Fibroblast of peridontal ligament (primary cell): ENCODE measurements at regions not wholly inside any gene's neighbourhood (a gene's known extent, or its start where the extent isn't known, plus 50 kb on each side); places are given as distances from the start of the nearest gene placed in this dataset.

Experiments used
- DNase-seq: peaks from one replicate; pipeline ENCODE4 v3.0.0-alpha.2; 2010; ENCODE audit errors: extremely low read depth

GRCh38 chr3:102081572-102082289 lies 232.4 kb downstream of the NFKBIZ start:
- no peak for DNase-seq

GRCh38 chr3:102083473-102083872 lies 234.2 kb downstream of the NFKBIZ start:
- no peak for DNase-seq

GRCh38 chr3:102084006-102084405 lies 234.7 kb downstream of the NFKBIZ start:
- peak; percentile 52 for DNase-seq

- DNase-seq: no peak
Measured at GRCh38 chr3:102084704-102085103, 235.4 kb downstream of the NFKBIZ start.

DNA sequence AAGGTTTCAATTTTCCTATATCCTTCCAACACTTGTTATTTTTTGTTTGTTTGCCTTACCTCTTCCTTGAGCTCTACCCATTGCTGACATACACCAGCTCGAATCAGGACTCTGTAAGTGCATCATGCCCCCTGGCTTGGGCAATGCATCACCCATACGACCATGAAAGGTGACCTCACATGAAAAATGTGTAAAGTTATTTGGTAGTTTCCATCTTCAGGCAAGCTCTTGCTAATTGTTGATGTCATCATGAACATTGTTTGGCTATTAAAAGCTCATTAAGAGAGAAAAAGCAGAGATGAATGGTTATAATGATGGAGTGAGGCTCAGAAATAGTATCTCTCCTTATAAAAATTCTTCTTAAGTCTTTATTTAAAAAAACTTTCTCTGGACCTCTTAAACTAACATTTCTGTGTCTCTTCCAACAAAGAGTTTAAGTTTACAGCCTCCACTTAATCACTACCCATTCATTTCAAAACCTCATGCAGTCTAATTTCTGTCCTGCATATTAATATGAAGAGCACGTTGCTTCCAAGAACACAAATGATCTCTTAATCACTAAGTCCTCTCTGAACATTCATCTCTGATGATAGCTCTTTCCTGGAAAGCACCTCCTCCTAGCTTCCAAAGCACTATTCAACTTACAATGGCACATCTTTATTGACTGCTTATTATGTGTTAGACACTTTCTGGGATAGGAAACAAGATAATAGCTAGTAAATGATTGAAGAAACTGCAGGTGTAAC lies 236.3 kb downstream of the NFKBIZ start:
- no peak for DNase-seq

GRCh38 chr3:102087236-102087635 lies 237.9 kb downstream of the NFKBIZ start:
- no peak for DNase-seq

GRCh38 chr3:102089239-102089638 lies 239.9 kb downstream of the NFKBIZ start:
- no peak for DNase-seq

DNA sequence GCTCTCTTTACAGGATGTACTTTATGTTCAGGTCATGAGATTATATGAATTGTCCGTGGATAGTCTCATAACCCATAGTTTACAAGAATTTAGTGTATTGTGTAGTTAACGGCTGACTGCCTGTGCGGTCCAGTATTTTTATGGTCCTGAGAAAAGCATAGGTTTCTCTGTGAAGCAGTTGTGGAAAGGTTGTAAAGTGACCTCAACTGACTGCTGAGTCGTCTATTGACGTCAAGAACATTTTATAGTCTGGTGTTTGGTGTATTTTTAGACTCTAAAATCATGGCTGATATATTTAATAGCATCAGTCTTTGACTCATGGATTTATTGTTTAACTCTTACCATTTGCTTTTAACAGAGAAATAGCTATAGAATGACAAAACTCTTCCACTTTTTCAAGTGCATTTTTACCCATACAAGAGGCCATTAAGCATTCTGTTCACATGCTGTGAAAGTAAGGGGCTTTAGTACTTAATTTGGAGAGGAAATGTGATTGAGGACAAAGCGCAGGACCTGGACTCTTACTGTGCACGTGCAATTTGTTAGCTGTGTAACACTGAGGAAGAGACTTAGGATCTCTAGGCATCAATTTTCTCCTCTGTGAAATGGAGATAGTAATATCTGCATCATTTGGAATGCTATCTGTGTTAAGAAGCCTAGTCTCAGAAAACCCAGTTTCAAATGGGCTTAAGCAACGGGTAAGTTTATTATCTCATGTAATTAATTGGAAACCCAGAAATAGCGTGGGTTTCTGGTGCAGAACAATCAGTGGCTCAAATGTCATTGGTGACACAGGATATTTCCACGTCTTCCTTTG lies 240.8 kb downstream of the NFKBIZ start:
- DNase-seq: peak; percentile 45

DNA sequence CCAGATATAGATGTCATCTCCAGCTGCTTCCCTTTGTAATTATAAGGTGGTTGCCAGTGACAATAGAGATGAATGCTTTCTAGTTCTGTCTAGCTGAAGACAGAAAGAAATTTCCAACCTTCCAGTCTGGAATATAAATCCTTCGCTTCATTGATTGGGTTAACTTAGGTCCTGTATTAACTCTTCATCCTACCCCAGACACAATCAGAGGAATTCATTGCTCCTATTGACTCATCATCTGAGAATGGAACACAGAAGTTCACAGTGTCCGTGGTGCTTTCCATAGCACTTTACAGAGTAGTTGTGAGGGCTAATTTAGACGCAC lies 241.4 kb downstream of the NFKBIZ start:
- DNase-seq: no peak

- DNase-seq: no peak
Measured at GRCh38 chr3:102091358-102091757, 242.0 kb downstream of the NFKBIZ start.

DNA sequence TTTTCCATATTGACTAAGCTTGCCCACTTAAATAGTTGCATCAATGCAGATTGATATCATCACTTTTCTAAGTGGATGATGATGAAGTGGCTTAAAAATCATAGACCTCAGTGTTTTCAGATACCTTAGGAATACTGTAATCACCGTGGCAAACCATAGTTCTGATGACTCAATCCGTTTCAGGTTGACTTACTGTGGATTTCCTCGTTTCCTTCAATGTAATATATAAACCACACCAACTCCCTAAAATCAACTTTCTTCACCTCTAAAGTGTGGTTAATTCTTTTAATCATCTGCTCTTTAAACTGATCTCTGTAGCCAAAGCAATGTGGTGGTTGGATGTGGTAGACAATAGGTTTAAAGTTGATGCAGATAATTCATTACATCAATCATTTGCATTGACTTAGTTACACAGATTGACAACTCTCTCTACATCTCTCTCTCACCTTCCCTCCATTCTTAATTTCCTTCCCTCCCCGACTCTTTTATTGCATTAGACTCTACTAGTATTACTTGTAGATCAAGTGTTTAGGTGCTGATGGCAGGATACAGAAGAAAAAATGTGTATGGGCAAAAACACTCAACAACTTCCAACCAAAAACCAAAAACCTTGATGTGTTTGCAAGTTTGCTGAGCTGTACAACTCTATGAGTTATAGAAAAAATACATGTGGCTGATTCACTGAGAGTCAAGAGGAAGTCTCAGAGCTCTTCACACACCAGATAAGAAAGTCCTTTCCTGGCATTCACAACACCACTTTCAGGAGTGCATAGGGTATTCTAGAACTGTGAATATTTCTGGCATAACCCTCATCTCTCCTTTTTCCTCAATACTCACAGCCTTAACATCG lies 243.5 kb downstream of the NFKBIZ start:
- peak; percentile 33 for DNase-seq

DNA sequence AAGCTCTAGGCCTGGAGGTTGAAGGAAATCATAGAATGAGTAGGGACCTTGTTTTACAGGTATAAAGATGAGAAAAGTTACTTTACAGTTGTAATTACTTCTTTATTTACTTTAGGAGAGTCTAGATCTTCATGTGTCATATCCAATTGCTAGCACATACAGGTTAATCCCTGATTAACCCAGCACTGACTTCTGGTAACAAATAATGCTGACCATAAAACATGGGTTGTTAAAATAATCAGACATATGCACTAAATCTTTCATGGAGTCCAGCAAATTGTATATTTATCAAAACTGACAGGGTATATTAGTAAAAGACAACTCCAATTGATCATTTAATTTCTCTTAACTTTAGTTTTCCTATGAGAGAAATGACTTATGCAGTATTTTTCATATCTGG lies 245.2 kb downstream of the NFKBIZ start:
- DNase-seq: no peak

DNA sequence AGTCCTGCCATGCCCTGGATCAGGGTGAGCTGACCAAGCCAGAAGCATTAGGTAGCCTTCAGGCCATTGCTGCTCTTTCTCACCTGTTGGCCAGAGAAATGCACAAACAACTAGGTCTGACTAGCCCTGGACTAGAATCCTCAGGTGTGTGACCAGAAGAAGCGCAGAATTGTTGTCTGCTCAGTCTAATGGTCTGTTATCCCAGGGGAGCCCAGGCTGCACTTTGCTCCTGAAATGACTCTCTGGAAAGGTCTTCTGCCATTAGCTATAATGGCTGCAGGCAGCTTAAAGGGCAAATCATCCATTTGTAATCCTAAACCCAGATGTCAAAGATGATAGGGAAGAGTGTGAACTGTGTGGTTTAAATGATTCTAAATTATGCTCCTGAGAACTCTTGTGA lies 246.1 kb downstream of the NFKBIZ start:
- DNase-seq: no peak

- DNase-seq: no peak
Measured at GRCh38 chr3:102096066-102096465, 246.8 kb downstream of the NFKBIZ start.

GRCh38 chr3:102098130-102098885 lies 249.0 kb downstream of the NFKBIZ start:
- DNase-seq: no peak

DNA sequence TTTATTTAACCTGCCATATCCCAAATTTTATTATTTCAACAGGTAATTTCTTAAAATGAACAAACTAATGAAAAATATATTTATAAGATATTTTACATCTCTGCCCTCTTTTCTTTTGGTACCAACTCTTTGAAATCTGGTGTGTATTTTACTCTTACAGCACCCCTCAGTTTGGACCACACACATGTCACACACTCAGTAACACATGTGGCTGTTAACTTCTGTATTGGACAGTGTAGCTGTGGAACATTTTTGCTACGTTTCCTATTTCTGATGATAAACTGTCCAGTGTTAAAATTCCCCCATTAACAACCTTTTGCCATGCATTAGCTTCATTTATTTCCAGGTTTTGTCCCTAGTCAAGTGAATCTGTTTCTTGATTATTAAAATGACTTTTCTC lies 250.6 kb downstream of the NFKBIZ start:
- no peak for DNase-seq

DNA sequence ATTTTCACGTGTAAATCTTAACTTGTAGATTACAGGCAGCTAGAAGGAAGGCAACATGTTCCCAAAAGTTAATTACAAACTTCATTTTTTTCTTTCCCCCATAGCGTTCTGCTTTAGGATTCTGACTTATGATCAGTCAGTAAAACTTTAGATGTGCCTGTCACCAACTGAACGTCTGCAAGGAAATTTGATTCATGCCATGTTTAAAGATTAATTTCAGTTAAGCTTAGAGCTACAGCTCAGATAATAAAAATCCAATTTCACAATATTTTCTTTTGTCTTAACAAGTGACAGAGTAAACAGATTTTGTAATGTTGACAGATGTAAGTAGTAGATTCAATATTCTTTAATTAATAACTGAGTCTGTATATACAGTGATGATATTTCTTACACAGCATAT lies 253.1 kb downstream of the NFKBIZ start:
- no peak for DNase-seq

DNA sequence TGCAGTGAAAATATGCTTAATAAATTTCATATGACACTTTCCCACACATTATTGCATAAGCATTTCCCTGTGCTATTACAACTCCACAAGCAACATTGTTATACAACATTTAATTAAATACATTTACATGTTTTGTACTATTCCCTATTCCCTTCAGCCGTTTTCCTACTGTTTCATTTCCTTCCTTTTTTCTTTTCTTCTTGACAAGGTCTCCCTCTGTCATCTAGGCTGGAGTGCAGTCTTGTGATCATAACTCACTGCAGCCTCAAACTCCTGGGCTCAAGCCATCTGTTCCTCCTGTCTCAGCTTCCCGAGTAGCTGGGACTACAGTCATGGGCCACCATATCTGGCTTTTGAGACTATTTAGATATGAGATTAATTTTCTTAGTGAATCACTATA lies 254.7 kb downstream of the NFKBIZ start:
- DNase-seq: peak; percentile 8

DNA sequence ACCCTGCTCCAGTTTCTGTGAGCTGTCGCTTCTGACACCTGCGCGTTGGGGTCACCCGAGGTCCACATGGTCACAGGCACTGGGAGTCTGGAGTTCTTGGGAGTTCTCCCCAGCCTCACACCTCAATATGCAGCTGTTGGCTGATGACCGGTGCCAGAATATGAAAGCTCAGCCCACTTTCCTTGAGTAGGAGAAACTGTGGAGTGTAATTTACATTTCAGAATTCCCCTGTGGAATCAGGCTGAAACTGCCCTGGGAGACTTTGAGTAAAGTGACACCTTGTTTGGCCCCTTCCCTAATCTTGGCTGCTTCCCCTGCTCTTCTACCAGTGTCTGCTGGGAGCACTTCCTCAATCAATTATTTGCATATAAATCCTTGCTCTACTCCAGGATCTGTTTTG lies 255.9 kb downstream of the NFKBIZ start:
- DNase-seq: no peak

GRCh38 chr3:102106416-102107097 lies 257.2 kb downstream of the NFKBIZ start:
- peak; percentile 68 for DNase-seq
